HEK293 (cell line): ENCODE measurements at regions not wholly inside any gene's neighbourhood (a gene's known extent, or its start where the extent isn't known, plus 50 kb on each side); places are given as distances from the start of the nearest gene placed in this dataset.

Experiments
- CTCF ChIA-PET: fragments of 350-600 bp; formaldehyde crosslinking; extraction: SDS; loops from one replicate; lab custom pipeline; 2021; ENCODE audit warnings: antibody characterized with exemption; lab: Yijun Ruan, JAX
- POLR2A ChIA-PET: fragments of 300-600 bp; formaldehyde crosslinking; extraction: SDS; loops from one replicate; lab custom pipeline; 2020; ENCODE audit warnings: antibody characterized with exemption, inconsistent platforms; lab: Yijun Ruan, JAX
- H3K27ac ChIP-seq: fragments of 200-500 bp; sonication (Bioruptor generic); 2 replicates; pipeline ENCODE4 v1.5.1; 2014; ENCODE audit warnings: low read depth, low read length, control low read depth, inconsistent platforms; ENCODE audit errors: extremely low read depth
- H3K36me3 ChIP-seq, 2 experiments: fragments of 200-500 bp in 1 of 2; sonication (Bioruptor generic) in 1 of 2; 1 replicate in 1 of 2; 2 replicates in 1 of 2; pipeline ENCODE4 v1.5.1; 2014 to 2017; ENCODE audit warnings: inconsistent platforms in 2 of 2, low read length in 2 of 2; ENCODE audit not compliant: control insufficient read depth in 2 of 2, insufficient read depth in 1 of 2
- H3K4me1 ChIP-seq: fragments of 200-500 bp; sonication (Bioruptor generic); 2 replicates; pipeline ENCODE4 v1.5.1; 2014; ENCODE audit warnings: mild to moderate bottlenecking, low read length, inconsistent platforms; ENCODE audit not compliant: control insufficient read depth, insufficient read depth
- H3K4me3 ChIP-seq: 2 replicates; pipeline ENCODE4 v1.5.1; 2011; ENCODE audit warnings: low read depth, mild to moderate bottlenecking, control low read depth, low read length, moderate library complexity
- H3K9me3 ChIP-seq: fragments of 200-500 bp; sonication (Bioruptor generic); 2 replicates; pipeline ENCODE4 v1.5.1; 2014; ENCODE audit warnings: low read depth, low read length, inconsistent platforms; ENCODE audit not compliant: control insufficient read depth, insufficient read depth
- ATF2 ChIP-seq: fragments of 450-650 bp; formaldehyde crosslinking; IDR thresholded peaks from 2 replicates; pipeline ENCODE4 v1.5.1; 2016; ENCODE audit warnings: missing biosample characterization, missing genetic modification characterization, low read depth
- BCL11B ChIP-seq: fragments of 450-650 bp; formaldehyde crosslinking; IDR thresholded peaks from 2 replicates; pipeline ENCODE4 v1.5.1; 2016; ENCODE audit warnings: low read depth, missing biosample characterization, missing genetic modification characterization
- KLF7 ChIP-seq: fragments of 450-650 bp; formaldehyde crosslinking; IDR thresholded peaks from 2 replicates; pipeline ENCODE4 v1.5.1; 2016; ENCODE audit warnings: missing biosample characterization, missing genetic modification characterization, borderline replicate concordance
- PRDM10 ChIP-seq: fragments of 450-650 bp; formaldehyde crosslinking; IDR thresholded peaks from 2 replicates; pipeline ENCODE4 v1.5.1; 2016; ENCODE audit warnings: missing biosample characterization, missing genetic modification characterization
- SP2 ChIP-seq: fragments of 450-650 bp; formaldehyde crosslinking; IDR thresholded peaks from 2 replicates; pipeline ENCODE4 v1.5.1; 2016; ENCODE audit warnings: missing biosample characterization, missing genetic modification characterization
- TCF7L2 ChIP-seq: IDR thresholded peaks from 2 replicates; pipeline ENCODE4 v1.6.1; 2011; ENCODE audit warnings: low read depth, mild to moderate bottlenecking, inconsistent platforms, low read length, moderate library complexity, borderline replicate concordance
- ZBTB8A ChIP-seq: fragments of 450-650 bp; formaldehyde crosslinking; IDR thresholded peaks from 2 replicates; pipeline ENCODE4 v1.5.1; 2016; ENCODE audit warnings: missing biosample characterization, missing genetic modification characterization
- ZNF169 ChIP-seq: fragments of 450-650 bp; formaldehyde crosslinking; IDR thresholded peaks from 2 replicates; pipeline ENCODE4 v1.5.1; 2016; ENCODE audit warnings: missing biosample characterization, missing genetic modification characterization
- ZNF19 ChIP-seq: fragments of 450-650 bp; formaldehyde crosslinking; IDR thresholded peaks from 2 replicates; pipeline ENCODE4; 2016; ENCODE audit warnings: missing biosample characterization, missing genetic modification characterization, low read depth
- ZNF292 ChIP-seq: fragments of 450-650 bp; formaldehyde crosslinking; IDR thresholded peaks from 2 replicates; pipeline ENCODE4 v1.5.1; 2016; ENCODE audit warnings: low read depth, missing biosample characterization, missing genetic modification characterization, borderline replicate concordance
- ZNF521 ChIP-seq: fragments of 450-650 bp; formaldehyde crosslinking; IDR thresholded peaks from 2 replicates; pipeline ENCODE4 v1.5.1; 2017; ENCODE audit warnings: missing biosample characterization, mild to moderate bottlenecking, missing genetic modification characterization
- ZNF704 ChIP-seq: fragments of 450-650 bp; formaldehyde crosslinking; IDR thresholded peaks from 2 replicates; pipeline ENCODE4 v1.5.1; 2016; ENCODE audit warnings: missing biosample characterization, missing genetic modification characterization
- ZNF830 ChIP-seq: fragments of 450-650 bp; IDR thresholded peaks from 2 replicates; pipeline ENCODE4 v1.5.0; 2018; ENCODE audit warnings: missing biosample characterization, missing genetic modification characterization, low read depth, mild to moderate bottlenecking, moderate library complexity
- ZSCAN23 ChIP-seq: fragments of 450-650 bp; formaldehyde crosslinking; IDR thresholded peaks from 2 replicates; pipeline ENCODE4 v1.5.1; 2016; ENCODE audit warnings: missing biosample characterization, missing genetic modification characterization
- TF ChIP-seq, protein P1 (sequence below): fragments of 450-650 bp; formaldehyde crosslinking; IDR thresholded peaks from 2 replicates; pipeline ENCODE4 v1.5.1; 2016; ENCODE audit warnings: missing biosample characterization, missing genetic modification characterization

- H3K9me3 ChIP-seq: no peaks in the 10 kb centered on the region
- no peak overlapping the region for H3K4me3 ChIP-seq
- H3K4me1 ChIP-seq: no peaks in the 10 kb centered on the region
- no peak for TF ChIP-seq BCL11B (tag by site-specific recombination)
- TF ChIP-seq, all 188 proteins: peak for 0
- Histone ChIP-seq H3K27ac (no peak overlapping the region), H3K36me3 (no peaks in the 10 kb centered on the region)
- ChIA-PET CTCF (no interaction called here), POLR2A (no interaction called here)
Measured at GRCh38 chr4:10303291-10303690, 153.9 kb downstream of the ZNF518B start.

GRCh38 chr4:10302096-10302495 lies 155.1 kb downstream of the ZNF518B start:
- no peak overlapping the region for H3K27ac ChIP-seq
- no peaks in the 10 kb centered on the region for H3K36me3 ChIP-seq
- no peaks in the 10 kb centered on the region for H3K4me1 ChIP-seq
- H3K9me3 ChIP-seq: no peaks in the 10 kb centered on the region
- CTCF ChIA-PET: interaction anchor here (0.6 kb wide), 1 partner anchor 144 kb away, joined by 3 read pairs; no protein-coding TSS in a partner anchor
- H3K4me3 ChIP-seq: no peak overlapping the region
- POLR2A ChIA-PET: no interaction called here
- no peak for TF ChIP-seq ZNF830 (tag by site-specific recombination)
- TF ChIP-seq PRDM10: no peak
- TF ChIP-seq TCF7L2: no peak

DNA sequence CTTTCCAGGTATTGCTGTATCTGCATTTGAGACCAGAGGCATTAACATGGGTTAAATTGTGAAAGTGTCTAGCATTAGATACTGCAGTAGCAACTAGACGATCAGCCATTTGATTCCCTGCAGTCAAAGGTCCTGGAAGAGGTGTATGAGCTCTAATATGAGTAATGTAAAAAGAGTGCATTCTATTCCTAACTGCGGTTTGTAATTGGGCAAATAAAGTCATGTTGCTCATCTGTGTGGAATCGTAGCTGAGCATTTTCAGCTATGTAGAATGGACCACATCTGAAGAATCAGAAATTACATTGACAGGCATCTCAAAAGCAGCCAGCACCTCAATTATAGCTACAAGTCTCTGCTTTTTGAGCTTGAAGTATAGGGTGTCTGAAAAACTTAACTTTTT lies 157.6 kb downstream of the ZNF518B start:
- Histone ChIP-seq H3K36me3 (no peaks in the 10 kb centered on the region), H3K4me3 (no peak overlapping the region)
- POLR2A ChIA-PET: no interaction called here
- TF ChIP-seq ZNF704: no peak
- no peak for TF ChIP-seq ATF2 (tag by site-specific recombination)
- TF ChIP-seq, protein P1, sequence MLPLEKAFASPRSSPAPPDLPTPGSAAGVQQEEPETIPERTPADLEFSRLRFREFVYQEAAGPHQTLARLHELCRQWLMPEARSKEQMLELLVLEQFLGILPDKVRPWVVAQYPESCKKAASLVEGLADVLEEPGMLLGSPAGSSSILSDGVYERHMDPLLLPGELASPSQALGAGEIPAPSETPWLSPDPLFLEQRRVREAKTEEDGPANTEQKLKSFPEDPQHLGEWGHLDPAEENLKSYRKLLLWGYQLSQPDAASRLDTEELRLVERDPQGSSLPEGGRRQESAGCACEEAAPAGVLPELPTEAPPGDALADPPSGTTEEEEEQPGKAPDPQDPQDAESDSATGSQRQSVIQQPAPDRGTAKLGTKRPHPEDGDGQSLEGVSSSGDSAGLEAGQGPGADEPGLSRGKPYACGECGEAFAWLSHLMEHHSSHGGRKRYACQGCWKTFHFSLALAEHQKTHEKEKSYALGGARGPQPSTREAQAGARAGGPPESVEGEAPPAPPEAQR (tag by site-specific recombination): no peak
- TF ChIP-seq, all 188 proteins: peak for 0
- Histone ChIP-seq H3K4me1 (no peaks in the 10 kb centered on the region), H3K27ac (no peak overlapping the region), H3K9me3 (no peaks in the 10 kb centered on the region)
- CTCF ChIA-PET: no interaction called here

GRCh38 chr4:10298681-10299080 lies 158.5 kb downstream of the ZNF518B start:
- no peak overlapping the region for H3K4me3 ChIP-seq
- H3K36me3 ChIP-seq: no peaks in the 10 kb centered on the region
- no peaks in the 10 kb centered on the region for H3K4me1 ChIP-seq
- no peak for TF ChIP-seq ZNF19 (tag by site-specific recombination)
- TF ChIP-seq KLF7 (tag by site-specific recombination): no peak
- TF ChIP-seq ZNF521 (tag by site-specific recombination): no peak
- TF ChIP-seq ZNF169 (tag by site-specific recombination): no peak
- no peak for TF ChIP-seq ZBTB8A (tag by site-specific recombination)
- no peak for TF ChIP-seq SP2
- TF ChIP-seq ZSCAN23 (tag by site-specific recombination): no peak
- no peak for TF ChIP-seq ZNF292 (tag by site-specific recombination)
- ChIA-PET POLR2A (no interaction called here), CTCF (no interaction called here)
- no peaks in the 10 kb centered on the region for H3K9me3 ChIP-seq
- H3K27ac ChIP-seq: no peak overlapping the region
